ENCODE measurements at regions not wholly inside any gene's neighbourhood (a gene's known extent, or its start where the extent isn't known, plus 50 kb on each side); places are given as distances from the start of the nearest gene placed in this dataset.

DNA sequence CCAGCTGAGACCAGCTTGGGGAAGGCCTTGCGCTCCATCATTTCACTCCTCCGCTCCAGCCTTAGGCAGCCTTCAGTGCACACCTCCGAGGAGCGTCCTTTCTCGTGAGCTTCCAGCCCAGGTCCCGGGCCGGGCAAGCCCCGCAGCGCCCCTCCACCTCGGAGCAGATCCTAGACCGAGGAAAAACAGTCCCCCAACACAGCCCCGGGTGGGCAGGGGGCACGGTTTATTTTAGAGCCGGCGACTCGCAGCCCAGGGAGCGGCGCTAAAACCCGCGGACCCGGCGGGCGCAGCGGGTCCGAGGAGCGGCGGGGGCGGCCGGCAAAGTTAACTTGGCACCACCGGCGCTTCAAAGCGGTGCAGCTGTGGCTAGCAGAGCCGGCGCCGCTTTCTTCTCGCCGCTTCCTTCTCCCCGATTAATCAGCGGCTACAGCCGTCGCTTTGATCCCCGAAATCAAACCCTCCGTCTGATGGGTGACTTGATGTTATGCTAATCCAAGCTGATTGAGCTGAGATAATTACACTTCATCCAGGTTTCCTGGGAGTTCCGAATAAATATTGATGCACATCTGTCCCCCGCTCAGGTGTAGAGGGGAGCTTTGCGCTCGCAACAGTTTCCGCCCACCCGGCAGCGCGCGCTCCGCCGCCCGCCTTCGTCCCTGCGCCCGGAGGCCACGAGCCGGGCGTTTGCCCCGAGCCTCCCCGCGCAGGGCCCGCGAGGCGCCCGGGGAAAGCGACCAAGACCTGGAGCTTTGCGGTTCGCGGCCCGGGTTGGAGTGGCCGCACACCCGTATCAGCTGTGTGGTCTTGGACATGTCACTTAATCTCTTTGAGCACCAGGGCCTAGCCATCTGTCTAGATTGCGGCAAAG is 192.7 kb downstream of the BUD13 start:
- no peaks in the 10 kb centered on the region for H3K36me3 Mint-ChIP-seq (ENCODE audit: low read depth)
- DNase-seq: no peak
- no peaks in the 10 kb centered on the region for H3K9me3 Mint-ChIP-seq
- H3K4me3 Mint-ChIP-seq: no peak overlapping the region
- no peaks in the 10 kb centered on the region for H3K4me1 Mint-ChIP-seq (ENCODE audit: low read depth)
- peaks cover 69% of the 10 kb centered on the region for H3K27me3 Mint-ChIP-seq
- H3K27ac Mint-ChIP-seq: no peak overlapping the region

DNA sequence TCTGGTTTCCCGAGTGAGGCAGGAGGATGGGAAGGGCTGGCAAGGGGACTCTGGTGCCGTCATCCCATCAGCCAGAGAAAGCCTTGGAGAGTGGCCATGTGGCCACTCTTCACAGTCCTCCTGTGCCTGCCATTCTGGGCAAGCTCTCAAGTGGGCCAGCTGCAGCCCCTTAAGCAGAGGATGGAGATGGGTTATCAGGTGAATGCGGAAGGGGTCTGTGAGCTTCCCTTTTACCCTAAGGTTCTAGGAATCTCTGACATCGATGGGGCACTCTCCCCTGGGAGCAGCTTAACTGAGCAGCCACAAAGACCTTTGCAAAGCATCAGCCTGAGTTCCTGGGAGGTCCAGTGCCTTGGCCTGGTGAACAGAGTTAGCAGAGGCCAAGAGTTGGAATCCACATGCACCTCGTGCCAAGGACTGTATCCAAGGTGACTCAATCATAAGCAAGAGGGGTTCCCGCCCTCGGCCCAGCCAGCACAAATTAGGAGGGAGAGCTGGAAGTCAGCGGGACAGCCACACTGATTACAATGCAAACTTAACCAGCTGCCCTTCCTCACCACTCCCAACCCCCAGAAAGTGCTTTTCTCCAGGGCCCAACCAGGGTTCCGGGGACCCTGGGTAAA is 193.6 kb downstream of the BUD13 start:
- no peak for DNase-seq
- Mint-ChIP-seq H3K27ac (no peak overlapping the region), H3K4me1 (ENCODE audit: low read depth) (no peaks in the 10 kb centered on the region), H3K4me3 (no peak overlapping the region), H3K27me3 (peaks cover 60% of the 10 kb centered on the region), H3K36me3 (ENCODE audit: low read depth) (no peaks in the 10 kb centered on the region), H3K9me3 (no peaks in the 10 kb centered on the region)

DNA sequence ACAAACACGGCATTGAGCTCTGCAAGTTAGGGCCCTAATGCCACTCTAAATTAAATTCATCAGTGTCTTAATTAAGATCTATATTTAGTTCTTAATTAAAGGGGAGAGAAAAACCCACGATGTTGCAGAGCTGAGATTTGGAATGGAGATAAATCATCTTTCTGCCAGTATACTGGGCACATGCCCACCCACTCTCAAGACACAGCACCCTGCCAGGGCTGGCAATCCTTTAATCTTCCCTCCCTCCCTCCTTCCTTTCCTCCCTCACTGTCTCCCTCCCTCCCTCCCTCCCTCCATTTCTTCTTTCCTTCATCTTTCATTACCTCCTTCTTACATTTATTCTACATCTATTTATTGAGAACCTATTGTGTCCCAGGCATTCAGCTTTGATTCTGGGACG is 194.8 kb downstream of the BUD13 start:
- H3K27me3 Mint-ChIP-seq: peaks cover 54% of the 10 kb centered on the region
- no peaks in the 10 kb centered on the region for H3K4me1 Mint-ChIP-seq (ENCODE audit: low read depth)
- no peaks in the 10 kb centered on the region for H3K36me3 Mint-ChIP-seq (ENCODE audit: low read depth)
- DNase-seq: no peak
- no peak overlapping the region for H3K4me3 Mint-ChIP-seq
- H3K27ac Mint-ChIP-seq: no peak overlapping the region
- no peaks in the 10 kb centered on the region for H3K9me3 Mint-ChIP-seq

DNA sequence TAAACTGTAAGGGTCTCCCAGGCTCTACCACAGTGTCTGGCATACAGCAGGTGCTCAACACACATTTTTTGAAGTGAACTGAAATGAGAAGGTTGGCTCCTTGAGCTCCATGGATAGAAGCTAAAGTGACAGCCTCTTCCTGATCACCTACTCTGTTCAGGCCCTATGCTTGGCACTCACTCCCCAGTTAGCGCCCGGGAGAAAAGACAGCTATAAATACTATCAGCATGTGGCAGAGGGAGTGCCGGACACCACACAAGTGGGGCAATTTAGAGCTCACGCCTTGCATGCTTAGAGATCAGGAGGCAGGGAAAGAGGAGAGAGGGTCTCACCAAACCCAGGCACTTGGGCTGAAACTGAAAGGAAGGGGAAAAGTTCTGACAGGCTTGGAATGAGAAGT is 195.5 kb downstream of the BUD13 start:
- Mint-ChIP-seq H3K27ac (no peak overlapping the region), H3K4me3 (no peak overlapping the region)

DNA sequence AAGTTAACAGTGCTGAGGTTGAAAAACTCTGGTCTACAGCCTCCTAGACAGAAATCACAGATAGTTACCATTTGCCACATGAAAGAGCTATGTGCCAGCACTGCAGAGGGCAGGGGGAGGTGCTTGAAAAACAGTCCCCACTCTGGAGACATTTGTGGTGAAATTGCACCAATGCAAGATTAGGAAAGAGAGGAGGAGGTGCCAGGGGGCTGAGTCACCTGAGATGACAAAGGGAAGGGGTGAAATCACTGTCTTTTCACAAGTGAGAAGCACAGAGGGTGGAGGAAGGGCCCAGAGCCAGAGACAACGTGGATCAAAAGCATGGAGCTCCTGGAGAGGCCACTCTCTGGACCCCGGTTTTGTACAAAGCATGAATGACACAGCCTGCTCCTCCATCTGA is 196.3 kb downstream of the BUD13 start:
- no peak overlapping the region for H3K4me3 Mint-ChIP-seq
- DNase-seq: no peak
- no peak overlapping the region for H3K27ac Mint-ChIP-seq
- H3K36me3 Mint-ChIP-seq (ENCODE audit: low read depth): no peaks in the 10 kb centered on the region
- peaks cover 41% of the 10 kb centered on the region for H3K27me3 Mint-ChIP-seq
- H3K9me3 Mint-ChIP-seq: no peaks in the 10 kb centered on the region
- no peaks in the 10 kb centered on the region for H3K4me1 Mint-ChIP-seq (ENCODE audit: low read depth)

More for the DNA sequence above, 195.5 kb downstream of the BUD13 start:
- DNase-seq: no peak
- Mint-ChIP-seq H3K27me3 (peaks cover 48% of the 10 kb centered on the region), H3K36me3 (ENCODE audit: low read depth) (no peaks in the 10 kb centered on the region), H3K9me3 (no peaks in the 10 kb centered on the region), H3K4me1 (ENCODE audit: low read depth) (no peaks in the 10 kb centered on the region)

DNA sequence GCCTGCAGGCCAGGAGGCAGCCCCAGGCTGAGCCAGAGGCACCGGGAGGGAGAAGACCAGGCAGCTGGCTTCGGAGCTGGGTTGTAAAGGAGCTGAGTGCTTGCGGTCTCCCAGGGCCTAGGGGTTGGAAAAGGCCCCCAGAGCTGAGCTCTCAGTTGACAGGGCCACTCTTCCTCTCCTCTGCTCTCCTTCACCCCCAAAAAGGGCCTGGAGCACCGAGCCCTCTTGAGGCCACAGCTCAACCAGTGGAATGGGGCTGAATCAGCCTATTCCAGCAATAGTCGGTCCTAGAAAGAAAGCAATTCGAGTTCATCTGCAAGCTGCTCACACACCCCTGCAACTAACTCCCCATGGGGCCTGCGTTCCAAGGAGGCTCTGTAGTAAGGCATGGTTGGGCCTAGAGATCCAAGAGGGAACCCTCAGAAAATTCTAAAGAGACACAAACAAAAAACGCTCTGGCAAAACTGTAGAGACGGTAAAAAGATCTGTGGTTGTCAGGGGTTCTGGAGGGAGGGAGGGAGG is 205.0 kb downstream of the BUD13 start:
- Mint-ChIP-seq H3K9me3 (no peaks in the 10 kb centered on the region), H3K4me3 (no peak overlapping the region), H3K4me1 (ENCODE audit: low read depth) (no peaks in the 10 kb centered on the region), H3K36me3 (ENCODE audit: low read depth) (no peaks in the 10 kb centered on the region), H3K27ac (no peak overlapping the region), H3K27me3 (peaks cover 6% of the 10 kb centered on the region)
- DNase-seq: no peak

DNA sequence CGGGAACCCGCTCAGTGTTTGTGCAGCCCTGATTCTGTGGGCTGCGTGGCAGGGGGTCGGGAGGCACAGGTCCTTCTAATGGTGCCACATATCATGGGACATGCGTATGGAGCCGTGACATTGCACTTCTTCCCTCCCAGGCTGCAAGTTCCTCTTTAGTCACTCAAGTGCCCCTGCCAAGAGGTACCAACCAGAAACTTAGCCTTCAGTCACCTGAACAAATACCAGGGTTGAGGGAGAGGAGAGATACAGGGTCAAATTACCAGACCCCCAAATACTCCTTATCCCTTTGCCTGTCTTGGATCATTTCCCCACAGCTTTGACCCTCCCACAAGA is 209.1 kb downstream of the BUD13 start:
- peaks cover 6% of the 10 kb centered on the region for H3K27me3 Mint-ChIP-seq
- no peaks in the 10 kb centered on the region for H3K9me3 Mint-ChIP-seq
- H3K36me3 Mint-ChIP-seq (ENCODE audit: low read depth): no peaks in the 10 kb centered on the region

DNA sequence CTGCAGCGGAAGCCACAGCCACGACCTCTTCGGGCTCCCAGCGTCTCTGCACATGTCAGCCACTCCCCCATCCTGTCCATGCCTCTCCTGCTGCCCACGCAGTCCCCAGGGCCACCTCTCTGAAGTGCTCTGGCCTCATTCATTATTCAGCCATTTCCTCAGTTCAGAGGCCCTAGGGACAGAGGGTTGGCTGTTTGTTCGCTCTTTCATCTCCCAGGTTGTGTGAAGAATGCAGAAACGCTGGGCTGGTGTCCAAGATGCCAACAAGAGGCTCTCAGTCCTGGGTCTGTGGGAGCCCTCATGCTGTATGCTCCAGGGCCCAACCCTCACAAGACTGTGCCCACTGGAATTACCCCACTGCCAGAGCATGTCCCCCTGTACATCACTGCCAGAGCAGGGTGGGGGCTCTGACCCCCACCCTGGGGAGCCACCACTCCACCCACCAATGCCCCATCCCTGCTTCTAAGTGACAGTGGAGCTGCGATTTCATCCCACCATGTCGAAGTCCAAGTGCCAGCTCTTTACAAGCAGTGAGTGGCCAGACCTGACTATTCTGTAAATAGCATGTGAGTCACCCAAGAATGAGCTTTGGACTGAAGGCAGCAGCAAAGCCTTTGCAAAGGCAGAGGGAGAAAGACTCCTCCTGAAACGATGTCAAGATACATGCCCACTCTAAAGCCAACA is 209.6 kb downstream of the BUD13 start:
- DNase-seq: no peak
- H3K27me3 Mint-ChIP-seq: peaks cover 6% of the 10 kb centered on the region
- no peaks in the 10 kb centered on the region for H3K9me3 Mint-ChIP-seq
- no peak overlapping the region for H3K4me3 Mint-ChIP-seq
- H3K27ac Mint-ChIP-seq: no peak overlapping the region
- no peaks in the 10 kb centered on the region for H3K36me3 Mint-ChIP-seq (ENCODE audit: low read depth)
- H3K4me1 Mint-ChIP-seq (ENCODE audit: low read depth): no peaks in the 10 kb centered on the region

More for the DNA sequence above, 209.1 kb downstream of the BUD13 start:
- Mint-ChIP-seq H3K4me1 (ENCODE audit: low read depth) (no peaks in the 10 kb centered on the region), H3K4me3 (no peak overlapping the region), H3K27ac (no peak overlapping the region)
- no peak for DNase-seq

DNA sequence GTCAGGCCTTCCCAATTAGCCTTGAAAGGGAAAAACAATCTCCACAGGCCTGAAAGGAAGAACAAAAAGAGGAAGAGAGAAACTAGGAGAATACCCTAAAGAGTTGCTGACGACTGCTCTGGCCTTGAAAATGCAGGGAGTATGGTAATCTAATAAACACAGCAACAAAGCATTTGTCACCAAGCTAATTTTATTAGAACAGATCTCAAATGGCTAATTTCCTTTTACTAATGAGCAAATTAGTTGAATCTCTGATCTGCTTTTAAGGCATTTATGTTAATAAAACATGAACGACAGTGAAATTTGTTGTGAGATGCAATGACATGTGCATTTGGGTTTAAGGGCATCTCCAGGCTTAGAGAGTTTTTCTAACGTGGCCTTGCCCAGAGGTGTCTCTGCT is 212.2 kb downstream of the BUD13 start:
- no peaks in the 10 kb centered on the region for H3K36me3 Mint-ChIP-seq (ENCODE audit: low read depth)
- H3K27ac Mint-ChIP-seq: no peak overlapping the region

DNA sequence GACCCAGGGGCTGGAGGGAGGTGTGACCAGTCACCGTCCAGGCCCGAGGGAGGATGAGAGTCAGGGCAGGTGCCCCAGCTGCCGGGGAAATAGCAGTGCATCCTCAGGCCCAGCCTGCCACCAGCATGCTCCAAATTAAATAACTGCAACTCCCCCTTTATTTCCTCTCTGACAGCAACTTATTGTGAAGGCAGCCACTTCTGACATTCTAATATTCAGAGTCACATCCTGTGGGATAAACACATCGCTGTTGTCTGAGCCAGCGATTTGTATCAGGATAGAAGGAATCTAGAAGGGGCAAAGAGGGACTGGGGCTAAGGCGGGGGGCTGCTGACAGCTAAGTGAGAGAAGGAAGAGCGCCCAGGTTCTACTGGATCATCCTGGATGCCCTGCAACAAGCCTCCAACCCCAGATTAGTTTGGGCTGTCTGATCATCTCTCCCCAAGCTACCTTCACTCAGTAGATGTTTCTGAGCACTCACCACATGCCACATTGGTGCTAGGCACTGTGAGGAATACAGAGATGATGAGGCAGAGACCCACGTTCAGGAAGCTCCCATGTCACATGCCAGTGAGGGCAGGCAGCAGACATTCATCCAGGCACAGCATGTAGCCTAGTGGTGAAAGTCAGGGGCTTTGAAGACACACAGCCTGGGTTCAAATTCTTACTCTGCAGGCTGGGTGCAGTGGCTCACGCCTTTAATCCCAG is 214.1 kb downstream of the BUD13 start:
- H3K9me3 Mint-ChIP-seq: peaks cover 7% of the 10 kb centered on the region

More for the DNA sequence above, 212.2 kb downstream of the BUD13 start:
- Mint-ChIP-seq H3K27me3 (peaks cover 4% of the 10 kb centered on the region), H3K9me3 (peaks cover 6% of the 10 kb centered on the region), H3K4me1 (ENCODE audit: low read depth) (no peaks in the 10 kb centered on the region), H3K4me3 (no peak overlapping the region)
- no peak for DNase-seq

DNA sequence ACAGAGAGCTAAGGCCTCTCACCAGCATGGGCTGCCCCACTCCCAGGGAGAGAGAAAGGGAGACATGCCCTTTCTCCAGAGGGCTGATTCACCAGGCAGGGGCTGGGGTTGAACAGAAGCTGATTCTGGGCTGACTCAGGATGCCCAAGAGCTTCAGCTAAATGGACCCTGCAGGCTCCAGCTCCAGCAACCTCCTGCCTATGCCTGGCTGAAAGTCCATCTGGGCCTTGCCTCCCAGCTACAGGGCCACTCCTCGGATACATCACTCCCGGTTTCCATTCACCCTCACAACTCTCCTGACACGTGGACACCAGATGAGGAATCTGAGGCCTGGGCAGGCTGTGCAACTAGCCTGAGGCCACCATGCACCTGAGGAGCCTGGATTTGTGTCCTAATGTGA is 215.5 kb downstream of the BUD13 start:
- Mint-ChIP-seq H3K27ac (no peak overlapping the region), H3K4me3 (no peak overlapping the region), H3K27me3 (peaks cover 3% of the 10 kb centered on the region), H3K36me3 (ENCODE audit: low read depth) (no peaks in the 10 kb centered on the region), H3K4me1 (ENCODE audit: low read depth) (no peaks in the 10 kb centered on the region), H3K9me3 (peaks cover 7% of the 10 kb centered on the region)
- no peak for DNase-seq

More for the DNA sequence above, 214.1 kb downstream of the BUD13 start:
- no peak overlapping the region for H3K27ac Mint-ChIP-seq
- DNase-seq: no peak
- no peaks in the 10 kb centered on the region for H3K36me3 Mint-ChIP-seq (ENCODE audit: low read depth)
- H3K27me3 Mint-ChIP-seq: no peaks in the 10 kb centered on the region
- H3K4me1 Mint-ChIP-seq (ENCODE audit: low read depth): no peaks in the 10 kb centered on the region
- H3K4me3 Mint-ChIP-seq: no peak overlapping the region

DNA sequence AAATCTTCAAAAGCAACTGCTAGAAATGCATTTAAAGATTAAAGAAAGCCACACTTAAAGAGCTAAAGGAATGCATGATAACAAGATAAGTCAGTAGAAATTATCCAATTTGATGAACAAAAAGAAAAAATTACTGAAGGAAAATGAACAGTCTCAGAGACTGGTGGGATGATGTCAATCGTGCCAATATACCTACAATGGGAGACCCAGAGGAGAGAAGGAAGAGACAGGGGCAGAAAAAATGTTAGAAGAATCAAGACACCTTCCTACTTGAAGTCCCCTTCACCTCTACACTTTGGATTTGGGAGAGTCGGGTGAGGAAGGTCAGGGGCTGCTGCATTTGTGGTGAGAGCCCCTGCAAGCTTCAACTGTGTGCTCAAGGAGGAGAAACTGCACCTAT is 216.3 kb downstream of the BUD13 start:
- Mint-ChIP-seq H3K27ac (no peak overlapping the region), H3K27me3 (peaks cover 7% of the 10 kb centered on the region), H3K9me3 (peaks cover 7% of the 10 kb centered on the region), H3K4me1 (ENCODE audit: low read depth) (no peaks in the 10 kb centered on the region), H3K36me3 (ENCODE audit: low read depth) (no peaks in the 10 kb centered on the region), H3K4me3 (no peak overlapping the region)
- no peak for DNase-seq

DNA sequence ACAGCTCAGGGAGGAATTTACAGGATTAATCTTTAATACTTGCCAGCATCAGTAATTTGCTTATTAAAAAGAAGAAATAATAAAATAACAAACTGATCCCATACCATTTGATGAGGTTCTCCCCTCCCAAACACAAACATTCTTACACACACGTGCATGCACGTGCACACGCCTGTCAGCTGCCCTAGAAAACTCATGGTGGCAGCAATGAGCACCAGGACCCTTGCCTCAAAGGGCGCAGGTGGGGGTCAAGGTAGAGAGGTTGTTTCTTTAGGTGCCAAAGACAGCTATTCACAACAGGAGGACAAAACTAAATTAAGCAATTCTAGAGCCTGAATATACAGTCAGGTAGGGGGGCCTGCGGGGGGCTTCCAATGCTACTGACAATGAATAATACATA is 219.3 kb downstream of the BUD13 start:
- no peaks in the 10 kb centered on the region for H3K36me3 Mint-ChIP-seq (ENCODE audit: low read depth)
- H3K9me3 Mint-ChIP-seq: peaks cover 7% of the 10 kb centered on the region

DNA sequence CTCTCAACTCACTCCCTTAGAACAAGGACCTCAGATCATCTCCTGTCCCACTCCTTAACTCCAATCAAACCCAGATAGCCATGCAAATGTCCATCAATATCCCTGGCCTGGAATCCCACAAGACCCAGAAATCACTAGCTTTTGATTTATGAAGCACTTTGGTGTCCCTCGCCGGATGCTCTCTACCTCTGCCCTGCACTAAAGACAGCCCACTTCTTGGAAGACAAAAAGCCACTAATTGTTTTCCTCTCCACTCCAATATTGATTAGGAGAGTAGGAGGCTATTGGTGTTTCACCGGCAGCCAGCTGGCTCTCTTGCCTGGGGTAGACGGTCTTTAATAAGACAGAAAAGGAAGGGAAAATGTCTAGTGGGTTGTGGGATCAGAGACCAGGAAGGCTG is 221.2 kb downstream of the BUD13 start:
- Mint-ChIP-seq H3K27ac (no peak overlapping the region), H3K9me3 (peaks cover 7% of the 10 kb centered on the region), H3K4me3 (no peak overlapping the region), H3K4me1 (ENCODE audit: low read depth) (no peaks in the 10 kb centered on the region), H3K36me3 (ENCODE audit: low read depth) (no peaks in the 10 kb centered on the region), H3K27me3 (peaks cover 17% of the 10 kb centered on the region)
- DNase-seq: no peak

More for the DNA sequence above, 219.3 kb downstream of the BUD13 start:
- peaks cover 17% of the 10 kb centered on the region for H3K27me3 Mint-ChIP-seq
- H3K4me1 Mint-ChIP-seq (ENCODE audit: low read depth): no peaks in the 10 kb centered on the region
- H3K27ac Mint-ChIP-seq: no peak overlapping the region
- no peak for DNase-seq
- H3K4me3 Mint-ChIP-seq: no peak overlapping the region

Measured in activated T-cell treated with anti-CD3 and anti-CD28 coated beads, Interleukin-2, amount 50 U/mL, for 24 hours (primary cell).